GM23338 (cell line): ENCODE measurements at regions not wholly inside any gene's neighbourhood (a gene's known extent, or its start where the extent isn't known, plus 50 kb on each side); places are given as distances from the start of the nearest gene placed in this dataset.
"Not testable (repeated sequence)": the region's sequence is repeated elsewhere in the genome, so short reads cannot be mapped to it uniquely, and the experiment has no call there.

Experiments used
- CREB1 ChIP-seq: fragments of 250-450 bp; sonication (Bioruptor Pico); IDR thresholded peaks from 2 replicates; pipeline ENCODE4 v1.5.0; 2020; ENCODE audit warnings: low read depth, mild to moderate bottlenecking, moderate library complexity
- ETS1 ChIP-seq: IDR thresholded peaks from 2 replicates; pipeline ENCODE4 v1.6.1; 2016; ENCODE audit warnings: antibody characterized with exemption
- EZH2 ChIP-seq: fragments of 200-600 bp; sonication (generic); IDR thresholded peaks from one replicate; pipeline ENCODE4 v1.8.0; 2017; ENCODE audit warnings: antibody characterized with exemption, mild to moderate bottlenecking, low read depth; ENCODE audit not compliant: unreplicated experiment
- EZH2phosphoT487 ChIP-seq: fragments of 200-600 bp; sonication (generic); IDR thresholded peaks from one replicate; pipeline ENCODE4 v1.8.1; 2018; ENCODE audit warnings: antibody characterized with exemption; ENCODE audit not compliant: unreplicated experiment
- JUNB ChIP-seq: IDR thresholded peaks from one replicate; pipeline ENCODE4 v1.6.1; 2016; ENCODE audit warnings: antibody characterized with exemption; ENCODE audit not compliant: unreplicated experiment
- NANOG ChIP-seq: IDR thresholded peaks from 2 replicates; pipeline ENCODE4 v1.6.1; 2016; ENCODE audit warnings: antibody characterized with exemption, borderline replicate concordance
- POLR2AphosphoS5 ChIP-seq: IDR thresholded peaks from 2 replicates; pipeline ENCODE4 v1.6.1; 2016; ENCODE audit warnings: antibody characterized with exemption, low read depth
- ZNF114 ChIP-seq: fragments of 250-450 bp; sonication (Bioruptor Pico); IDR thresholded peaks from 2 replicates; pipeline ENCODE4 v1.5.0; 2020; ENCODE audit warnings: mild to moderate bottlenecking, moderate library complexity
- ZNF331 ChIP-seq: fragments of 250-450 bp; sonication (Bioruptor Pico); IDR thresholded peaks from 2 replicates; pipeline ENCODE4 v1.5.0; 2020; ENCODE audit warnings: low read depth, mild to moderate bottlenecking, moderate library complexity
- TF ChIP-seq, protein P1 (sequence below), 2 experiments: fragments of 200-600 bp in 1 of 2; sonication (generic) in 1 of 2; conservative IDR thresholded peaks; 2 replicates each; pipeline versions ENCODE4 v1.5.1 to v1.6.1; 2016 to 2017; ENCODE audit warnings: antibody characterized with exemption in 2 of 2, low read depth in 2 of 2, mild to moderate bottlenecking in 2 of 2, moderate library complexity in 1 of 2
- TF ChIP-seq, protein P2 (sequence below): IDR thresholded peaks from one replicate; pipeline ENCODE4 v1.6.1; 2018; ENCODE audit warnings: antibody characterized with exemption; ENCODE audit not compliant: unreplicated experiment

- TF ChIP-seq, protein P1, sequence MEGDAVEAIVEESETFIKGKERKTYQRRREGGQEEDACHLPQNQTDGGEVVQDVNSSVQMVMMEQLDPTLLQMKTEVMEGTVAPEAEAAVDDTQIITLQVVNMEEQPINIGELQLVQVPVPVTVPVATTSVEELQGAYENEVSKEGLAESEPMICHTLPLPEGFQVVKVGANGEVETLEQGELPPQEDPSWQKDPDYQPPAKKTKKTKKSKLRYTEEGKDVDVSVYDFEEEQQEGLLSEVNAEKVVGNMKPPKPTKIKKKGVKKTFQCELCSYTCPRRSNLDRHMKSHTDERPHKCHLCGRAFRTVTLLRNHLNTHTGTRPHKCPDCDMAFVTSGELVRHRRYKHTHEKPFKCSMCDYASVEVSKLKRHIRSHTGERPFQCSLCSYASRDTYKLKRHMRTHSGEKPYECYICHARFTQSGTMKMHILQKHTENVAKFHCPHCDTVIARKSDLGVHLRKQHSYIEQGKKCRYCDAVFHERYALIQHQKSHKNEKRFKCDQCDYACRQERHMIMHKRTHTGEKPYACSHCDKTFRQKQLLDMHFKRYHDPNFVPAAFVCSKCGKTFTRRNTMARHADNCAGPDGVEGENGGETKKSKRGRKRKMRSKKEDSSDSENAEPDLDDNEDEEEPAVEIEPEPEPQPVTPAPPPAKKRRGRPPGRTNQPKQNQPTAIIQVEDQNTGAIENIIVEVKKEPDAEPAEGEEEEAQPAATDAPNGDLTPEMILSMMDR (conservative IDR thresholded peaks at IDR 0.05; ENCODE audit: low read depth in 2 of 2) = not testable (repeated sequence)
- TF ChIP-seq EZH2; POLR2AphosphoS5; EZH2phosphoT487; ETS1; ZNF331 (CRISPR knock-in tag); JUNB; CREB1; ZNF114 (CRISPR knock-in tag); NANOG: not testable (repeated sequence)
- TF ChIP-seq, protein P2, sequence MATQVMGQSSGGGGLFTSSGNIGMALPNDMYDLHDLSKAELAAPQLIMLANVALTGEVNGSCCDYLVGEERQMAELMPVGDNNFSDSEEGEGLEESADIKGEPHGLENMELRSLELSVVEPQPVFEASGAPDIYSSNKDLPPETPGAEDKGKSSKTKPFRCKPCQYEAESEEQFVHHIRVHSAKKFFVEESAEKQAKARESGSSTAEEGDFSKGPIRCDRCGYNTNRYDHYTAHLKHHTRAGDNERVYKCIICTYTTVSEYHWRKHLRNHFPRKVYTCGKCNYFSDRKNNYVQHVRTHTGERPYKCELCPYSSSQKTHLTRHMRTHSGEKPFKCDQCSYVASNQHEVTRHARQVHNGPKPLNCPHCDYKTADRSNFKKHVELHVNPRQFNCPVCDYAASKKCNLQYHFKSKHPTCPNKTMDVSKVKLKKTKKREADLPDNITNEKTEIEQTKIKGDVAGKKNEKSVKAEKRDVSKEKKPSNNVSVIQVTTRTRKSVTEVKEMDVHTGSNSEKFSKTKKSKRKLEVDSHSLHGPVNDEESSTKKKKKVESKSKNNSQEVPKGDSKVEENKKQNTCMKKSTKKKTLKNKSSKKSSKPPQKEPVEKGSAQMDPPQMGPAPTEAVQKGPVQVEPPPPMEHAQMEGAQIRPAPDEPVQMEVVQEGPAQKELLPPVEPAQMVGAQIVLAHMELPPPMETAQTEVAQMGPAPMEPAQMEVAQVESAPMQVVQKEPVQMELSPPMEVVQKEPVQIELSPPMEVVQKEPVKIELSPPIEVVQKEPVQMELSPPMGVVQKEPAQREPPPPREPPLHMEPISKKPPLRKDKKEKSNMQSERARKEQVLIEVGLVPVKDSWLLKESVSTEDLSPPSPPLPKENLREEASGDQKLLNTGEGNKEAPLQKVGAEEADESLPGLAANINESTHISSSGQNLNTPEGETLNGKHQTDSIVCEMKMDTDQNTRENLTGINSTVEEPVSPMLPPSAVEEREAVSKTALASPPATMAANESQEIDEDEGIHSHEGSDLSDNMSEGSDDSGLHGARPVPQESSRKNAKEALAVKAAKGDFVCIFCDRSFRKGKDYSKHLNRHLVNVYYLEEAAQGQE = not testable (repeated sequence)
These were observed 56.7 kb upstream of the PARP1 start for GRCh38 chr1:226464587-226464971.
